ENCODE measurements at regions not wholly inside any gene's neighbourhood (a gene's known extent, or its start where the extent isn't known, plus 50 kb on each side); places are given as distances from the start of the nearest gene placed in this dataset.

DNA sequence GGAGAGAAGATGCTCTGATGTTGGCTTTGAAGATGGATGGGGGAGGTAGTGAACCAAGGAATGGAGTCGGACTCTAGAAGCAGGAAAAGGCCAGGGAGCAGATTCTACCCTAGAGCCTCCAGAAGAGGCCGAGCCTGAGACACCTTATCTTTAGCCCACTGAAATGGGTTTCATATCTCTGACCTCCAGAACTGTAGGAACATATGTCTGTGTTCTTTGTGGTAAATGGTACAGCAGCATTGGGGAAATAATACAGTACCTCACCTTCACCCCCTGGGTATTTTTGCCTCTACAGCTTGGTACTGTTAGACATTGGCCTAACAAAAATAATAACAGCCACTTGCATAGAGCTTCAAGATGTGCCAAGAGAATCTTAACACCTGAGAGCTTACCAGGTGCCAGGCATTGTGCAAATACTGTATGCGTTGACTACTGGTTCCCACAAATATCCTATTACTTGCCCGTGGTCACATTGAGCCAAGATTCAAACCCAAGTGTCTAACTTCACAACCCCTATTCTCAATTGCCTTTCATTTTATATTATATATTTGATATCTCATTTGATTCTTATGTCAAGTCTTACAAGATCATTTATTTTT, 57.0 kb upstream of the PGM2 start:
- TF ChIP-seq CTCF (IDR thresholded peaks at IDR 0.05) (no peak), POLR2A (IDR thresholded peaks at IDR 0.05) (no peak), POLR2AphosphoS5 (IDR thresholded peaks at IDR 0.05) (no peak)

Data from stomach (tissue), 4 donors.